ENCODE measurements at regions not wholly inside any gene's neighbourhood (a gene's known extent, or its start where the extent isn't known, plus 50 kb on each side); places are given as distances from the start of the nearest gene placed in this dataset.

DNA sequence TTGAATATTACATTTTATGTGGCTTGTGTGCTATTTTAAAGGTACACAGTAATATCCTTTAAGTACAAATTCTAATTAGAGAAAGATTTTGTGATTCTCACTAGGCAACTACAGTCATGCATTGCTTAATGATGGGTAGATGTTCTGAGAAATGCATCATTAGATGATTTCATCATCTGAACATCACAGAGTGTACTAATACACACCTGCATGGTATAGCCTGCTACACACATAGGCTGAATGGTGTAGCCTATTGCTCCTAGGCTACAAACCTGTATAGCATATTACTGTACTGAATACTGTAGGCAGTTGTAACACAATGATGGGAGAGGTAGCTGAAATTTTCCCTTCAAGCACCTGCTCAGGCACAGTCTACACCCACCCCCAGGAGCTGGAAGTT, 217.4 kb upstream of the EOMES start:
- no peak for DNase-seq (ENCODE audit: low read depth)

GRCh38 chr3:27939940-27940339, 217.8 kb upstream of the EOMES start:
- no peak for DNase-seq (ENCODE audit: low read depth)

GRCh38 chr3:27943106-27943505, 221.0 kb upstream of the EOMES start:
- no peak for DNase-seq (ENCODE audit: low read depth)

- no peak for DNase-seq (ENCODE audit: low read depth)
Observed at GRCh38 chr3:27945229-27945628, 223.1 kb upstream of the EOMES start.

DNA sequence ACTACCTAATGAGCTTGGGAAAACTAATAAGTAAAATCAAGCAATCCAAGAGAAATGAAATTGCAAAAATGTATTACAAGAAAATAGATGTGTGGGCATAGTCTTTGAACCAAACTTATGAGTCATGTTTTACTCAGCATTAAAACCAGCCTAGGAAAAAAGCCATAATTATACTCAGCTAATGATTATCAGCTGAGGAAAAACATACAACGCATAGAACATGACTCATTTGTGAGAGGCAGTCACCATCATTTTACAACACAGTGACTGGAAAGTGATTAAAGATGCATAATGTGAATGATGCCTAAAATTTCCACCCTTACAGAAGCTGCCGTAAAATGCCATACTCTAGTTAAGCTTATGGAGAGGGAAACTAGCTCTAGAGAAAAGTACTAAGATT, 238.0 kb upstream of the EOMES start:
- DNase-seq (ENCODE audit: low read depth) = no peak

DNA sequence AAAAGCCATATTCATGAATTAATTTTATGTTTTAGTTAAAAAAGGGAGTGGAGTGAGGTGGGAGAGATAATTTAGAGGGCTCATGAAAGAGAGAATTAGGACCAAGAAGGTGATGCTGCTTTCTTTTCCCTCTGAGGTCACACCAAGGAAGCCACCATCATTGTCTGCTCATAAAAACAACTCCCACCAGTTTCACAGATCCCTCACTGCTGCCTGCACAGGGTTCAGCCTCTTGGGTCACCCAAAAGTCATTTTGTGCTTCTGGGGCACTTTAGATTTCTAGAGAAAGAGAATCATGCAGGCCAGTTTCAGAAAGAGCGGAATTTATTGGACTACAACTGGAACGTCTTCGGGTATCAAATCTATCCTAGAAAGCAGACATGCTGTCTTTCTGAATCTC, 241.4 kb upstream of the EOMES start:
- DNase-seq (ENCODE audit: low read depth) = no peak

GRCh38 chr3:27971600-27971999, 249.5 kb upstream of the EOMES start:
- DNase-seq (ENCODE audit: low read depth) = no peak

DNA sequence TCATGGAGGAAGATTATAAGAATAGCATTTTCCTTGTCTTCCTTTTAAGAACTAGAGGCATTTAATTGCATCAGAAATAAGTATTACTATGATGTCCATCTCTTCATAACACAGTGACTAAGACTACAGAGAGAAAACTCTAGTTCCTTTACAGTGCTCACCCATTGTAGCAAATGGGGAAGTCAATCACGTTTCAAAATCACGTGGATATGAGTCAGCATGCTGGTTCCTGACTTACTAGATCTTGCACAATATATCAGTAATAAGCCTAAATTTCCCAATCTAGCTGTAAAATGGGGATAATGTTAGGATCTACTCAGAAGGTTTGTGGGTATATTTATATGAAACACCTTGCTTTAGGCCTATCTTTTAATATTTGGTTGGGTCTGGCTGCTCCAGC, 254.8 kb upstream of the EOMES start:
- no peak for DNase-seq (ENCODE audit: low read depth)

DNA sequence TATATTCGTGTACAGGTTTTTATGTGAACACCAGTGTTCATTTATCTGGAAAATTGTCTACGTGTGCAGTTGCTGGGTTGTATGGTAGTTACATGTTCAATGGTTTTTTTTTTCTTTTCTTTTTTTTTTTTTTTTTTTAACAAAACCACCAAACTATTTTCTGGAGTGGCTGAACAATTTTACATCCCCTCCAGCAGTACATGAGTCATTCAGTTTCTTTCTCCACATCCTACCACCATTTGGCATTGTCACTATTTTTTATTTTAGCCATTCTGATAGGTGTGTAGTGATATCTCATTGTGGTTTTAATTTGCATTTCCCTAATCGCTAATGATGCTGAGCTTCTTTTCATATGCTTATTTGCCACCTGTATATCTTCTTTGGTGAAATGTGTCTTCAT, 256.3 kb upstream of the EOMES start:
- no peak for DNase-seq (ENCODE audit: low read depth)

DNA sequence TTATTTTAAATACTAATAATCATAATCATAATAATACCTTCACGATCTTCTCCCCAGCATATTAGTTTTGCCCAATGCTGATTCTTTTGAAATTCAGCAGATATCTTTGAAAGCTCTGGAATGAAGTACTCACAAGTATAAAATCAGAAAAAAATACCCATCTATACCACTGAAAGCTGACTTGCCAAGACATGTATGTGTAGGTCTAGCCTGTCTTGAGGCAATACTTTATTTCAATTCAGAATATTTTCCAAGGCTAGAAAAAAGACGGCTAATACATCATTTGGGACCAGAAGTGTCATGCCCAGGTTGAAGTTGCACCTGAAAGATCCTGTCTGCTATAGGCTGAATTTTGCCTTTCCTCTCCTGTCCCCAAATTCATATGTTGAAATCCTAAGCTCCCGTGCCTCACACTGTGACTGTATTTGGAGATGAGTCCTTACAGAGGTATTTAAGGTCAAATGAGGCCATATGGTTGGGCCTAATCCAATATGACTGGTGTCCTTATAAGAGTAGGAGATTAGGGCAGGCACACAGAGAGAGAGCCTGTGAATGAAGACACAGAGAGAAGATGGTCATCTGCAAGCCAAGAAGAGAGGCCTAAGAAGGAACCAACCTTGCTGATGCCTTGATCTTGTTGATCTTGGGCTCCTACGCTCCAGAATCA, 255.9 kb upstream of the CMC1 start:
- no peak for DNase-seq (ENCODE audit: low read depth)

DNA sequence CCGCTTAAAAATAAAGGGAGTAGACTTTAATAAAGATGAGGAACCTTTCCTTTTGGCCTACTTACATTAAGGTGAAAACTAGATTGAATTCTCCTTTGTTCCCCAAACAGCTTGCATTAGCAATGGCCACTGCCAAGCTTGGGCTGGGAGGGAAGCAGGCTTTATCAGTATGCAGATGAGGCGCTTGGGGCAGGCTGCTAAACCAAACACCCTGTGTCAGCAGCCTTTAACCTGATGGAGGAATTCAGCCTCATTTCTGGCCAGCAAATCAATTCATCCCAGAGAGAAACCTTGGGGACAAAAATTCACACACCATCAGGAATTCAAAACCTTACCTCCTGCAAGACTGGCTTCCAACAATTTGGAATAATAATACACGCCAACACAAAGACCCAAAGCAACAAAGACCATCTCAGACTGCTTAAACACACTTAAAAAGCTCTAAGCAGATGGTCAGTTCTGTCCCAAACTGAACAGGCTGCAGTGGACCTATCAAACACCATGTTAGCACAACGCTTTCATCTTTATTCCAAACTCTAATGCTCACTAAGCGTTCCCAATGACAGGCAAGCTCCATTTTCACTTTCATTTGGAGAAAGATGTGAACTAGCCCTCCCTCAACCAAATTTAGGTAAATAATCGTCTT, 255.1 kb upstream of the CMC1 start:
- DNase-seq (ENCODE audit: low read depth) = no peak

GRCh38 chr3:27990324-27990723, 251.1 kb upstream of the CMC1 start:
- DNase-seq (ENCODE audit: low read depth) = no peak

DNA sequence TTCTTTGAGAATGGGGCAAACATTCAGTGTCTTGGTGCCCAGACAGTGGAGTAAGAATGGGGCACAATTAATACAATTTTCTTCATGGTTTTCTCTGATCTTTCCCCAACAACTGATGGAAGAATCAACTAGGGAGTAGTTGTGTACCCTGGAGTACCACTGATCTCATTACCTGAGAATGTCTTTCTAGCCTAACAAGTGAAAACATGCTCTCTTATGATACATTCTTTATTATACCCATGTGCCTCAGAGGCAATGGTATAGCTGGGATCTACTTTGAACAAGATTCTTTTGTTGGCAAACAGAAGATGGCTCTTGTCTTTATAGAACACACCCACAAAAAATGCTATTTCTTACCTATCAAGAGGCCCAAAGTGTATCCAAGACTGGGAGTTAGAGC, 250.6 kb upstream of the CMC1 start:
- no peak for DNase-seq (ENCODE audit: low read depth)

- no peak for DNase-seq (ENCODE audit: low read depth)
Observed at GRCh38 chr3:27993051-27993450, 248.4 kb upstream of the CMC1 start.

- no peak for DNase-seq (ENCODE audit: low read depth)
Observed at GRCh38 chr3:28000608-28001007, 240.8 kb upstream of the CMC1 start.

DNA sequence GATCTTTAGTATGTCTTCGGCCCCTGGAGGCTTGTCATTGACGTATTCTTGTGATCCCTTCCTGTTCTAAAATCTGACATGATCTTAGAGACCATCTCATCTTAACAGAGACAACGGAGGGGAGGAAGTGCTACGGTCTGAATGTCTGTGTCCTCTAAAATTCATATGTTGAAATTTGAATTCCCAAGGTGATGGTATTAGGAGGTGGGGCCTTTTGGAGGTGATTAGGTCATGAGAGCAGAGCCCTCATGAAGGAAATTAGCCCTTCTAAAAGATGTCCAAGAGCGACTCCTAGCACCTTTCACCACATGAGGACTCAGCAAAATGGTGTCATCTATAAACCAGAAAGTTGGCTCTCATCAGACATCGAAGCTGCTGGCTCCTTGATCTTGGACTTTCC, 233.2 kb upstream of the CMC1 start:
- no peak for DNase-seq (ENCODE audit: low read depth)

GRCh38 chr3:28012830-28013229, 228.6 kb upstream of the CMC1 start:
- no peak for DNase-seq (ENCODE audit: low read depth)

DNA sequence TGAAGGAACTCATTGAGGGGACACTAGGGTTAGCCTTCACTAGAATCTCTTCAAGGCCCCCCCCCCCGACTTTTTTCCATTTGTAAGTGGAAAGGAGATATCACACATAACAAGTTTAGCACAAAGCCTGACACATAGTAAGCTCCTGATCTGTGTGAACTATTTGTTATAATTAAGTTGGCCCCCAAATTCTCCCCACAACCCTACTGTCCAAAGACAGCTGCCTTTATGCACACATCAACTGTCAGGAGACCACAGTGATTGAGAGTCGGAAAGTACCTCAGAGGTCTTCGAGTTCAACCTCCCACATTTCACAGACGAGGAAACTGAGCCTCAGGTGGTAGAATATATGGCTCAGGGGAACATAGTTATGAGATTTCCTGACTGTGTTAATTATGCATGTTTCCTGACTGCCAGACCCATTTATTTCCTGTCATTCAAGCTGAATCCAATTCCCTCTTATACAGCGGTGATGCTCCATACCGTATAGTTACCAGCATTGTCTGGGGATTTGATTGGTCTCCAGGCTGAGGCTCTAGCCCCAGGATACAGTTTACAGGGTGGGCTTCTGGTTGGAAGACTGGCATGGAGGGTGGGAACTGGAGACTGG, 227.4 kb upstream of the CMC1 start:
- no peak for DNase-seq (ENCODE audit: low read depth)

- no peak for DNase-seq (ENCODE audit: low read depth)
Observed at GRCh38 chr3:28018925-28019718, 222.3 kb upstream of the CMC1 start.

DNA sequence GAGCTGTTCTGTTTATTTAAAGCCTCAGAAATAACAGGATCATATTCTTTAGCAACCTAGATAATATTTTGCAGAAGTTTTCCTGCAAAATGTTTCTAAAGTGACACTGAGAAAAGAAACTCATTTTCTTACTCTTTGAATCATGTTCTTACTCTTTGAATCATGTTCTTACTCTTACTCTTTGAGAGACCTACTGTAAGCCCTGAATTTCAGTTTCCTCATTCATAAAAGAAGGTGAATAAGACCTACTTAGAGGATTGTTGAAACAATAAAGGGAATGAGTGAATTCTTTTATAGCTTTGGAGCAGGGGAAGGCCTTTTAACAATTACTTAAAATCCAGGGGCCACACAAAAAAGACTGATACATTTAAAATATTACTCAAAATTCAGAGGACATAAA, 221.7 kb upstream of the CMC1 start:
- DNase-seq (ENCODE audit: low read depth) = no peak

- no peak for DNase-seq (ENCODE audit: low read depth)
Observed at GRCh38 chr3:28022916-28023315, 218.5 kb upstream of the CMC1 start.

GRCh38 chr3:28028554-28028953, 212.9 kb upstream of the CMC1 start:
- DNase-seq (ENCODE audit: low read depth) = no peak

Data from activated T-cell treated with anti-CD3 and anti-CD28 coated beads for 1 hour (primary cell).